WTC11 (cell line): ENCODE measurements at regions not wholly inside any gene's neighbourhood (a gene's known extent, or its start where the extent isn't known, plus 50 kb on each side); places are given as distances from the start of the nearest gene placed in this dataset.

Experiments
- ATAC-seq: fragments of 200-7000 bp; cut with Tn5 transposase; 2 replicates; pipeline ENCODE4 v1.10.0; 2021; ENCODE audit warnings: mild to moderate bottlenecking, moderate library complexity
- CTCF ChIA-PET: fragments of 300-600 bp; sonication (Branson Sonifier 250); formaldehyde crosslinking; loops from one replicate; lab custom pipeline; 2021; ENCODE audit warnings: antibody characterized with exemption; lab: Charles Lee
- POLR2A ChIA-PET: fragments of 350-600 bp; sonication (Branson Sonifier 250); formaldehyde crosslinking; loops from one replicate; lab custom pipeline; 2021; ENCODE audit warnings: antibody characterized with exemption; lab: Charles Lee
- DNase-seq: peaks from one replicate; pipeline ENCODE4 v3.0.0; 2021; ENCODE audit warnings: low spot score
- H3K27ac Mint-ChIP-seq: 2 replicates; pipeline ENCODE4 v1.8.0; 2021; ENCODE audit warnings: mixed read lengths
- H3K27me3 Mint-ChIP-seq: 2 replicates; pipeline ENCODE4 v1.8.0; 2021; ENCODE audit warnings: low read depth, mild to moderate bottlenecking, moderate library complexity, mixed read lengths
- H3K36me3 Mint-ChIP-seq: 2 replicates; pipeline ENCODE4 v1.8.0; 2021; ENCODE audit warnings: mixed read lengths
- H3K4me1 Mint-ChIP-seq: 2 replicates; pipeline ENCODE4 v1.8.0; 2022; ENCODE audit warnings: mixed read lengths
- H3K4me3 Mint-ChIP-seq: 2 replicates; pipeline ENCODE4 v1.8.0; 2021; ENCODE audit warnings: mild to moderate bottlenecking, moderate library complexity, mixed read lengths
- H3K9me3 Mint-ChIP-seq: 2 replicates; pipeline ENCODE4 v1.8.0; 2021; ENCODE audit warnings: mixed read lengths
- ELF4 ChIP-seq: sonication (generic); formaldehyde crosslinking; IDR thresholded peaks from 2 replicates; pipeline ENCODE4 v1.8.1; 2022; ENCODE audit warnings: low read depth, mild to moderate bottlenecking, moderate library complexity, missing genetic modification reagents
- ETV6 ChIP-seq: sonication (generic); formaldehyde crosslinking; IDR thresholded peaks from 2 replicates; pipeline ENCODE4 v1.8.1; 2022; ENCODE audit warnings: mild to moderate bottlenecking, missing genetic modification reagents
- FOXP1 ChIP-seq: sonication (generic); formaldehyde crosslinking; IDR thresholded peaks from 2 replicates; pipeline ENCODE4 v1.8.0; 2022; ENCODE audit warnings: missing genetic modification reagents, mild to moderate bottlenecking, moderate library complexity, borderline replicate concordance
- GABPB1 ChIP-seq: sonication (generic); formaldehyde crosslinking; IDR thresholded peaks from 2 replicates; pipeline ENCODE4 v1.8.1; 2023; ENCODE audit warnings: mild to moderate bottlenecking, missing genetic modification reagents
- KAT7 ChIP-seq: sonication (generic); formaldehyde crosslinking; IDR thresholded peaks from 2 replicates; pipeline ENCODE4 v1.8.1; 2023; ENCODE audit warnings: missing genetic modification reagents, mild to moderate bottlenecking, borderline replicate concordance
- MXD4 ChIP-seq: fragments of 250-450 bp; sonication (Bioruptor Pico); IDR thresholded peaks from 2 replicates; pipeline ENCODE4 v1.8.0; 2021; ENCODE audit warnings: mild to moderate bottlenecking, moderate library complexity, borderline replicate concordance
- SMAD3 ChIP-seq: sonication (generic); formaldehyde crosslinking; IDR thresholded peaks from 2 replicates; pipeline ENCODE4 v1.8.0; 2022; ENCODE audit warnings: missing genetic modification reagents, mild to moderate bottlenecking, borderline replicate concordance
- SP1 ChIP-seq: sonication (generic); formaldehyde crosslinking; conservative IDR thresholded peaks from 2 replicates; pipeline ENCODE4 v1.8.1; 2022; ENCODE audit warnings: missing genetic modification reagents
- TCF7 ChIP-seq: sonication (generic); formaldehyde crosslinking; IDR thresholded peaks from 2 replicates; pipeline ENCODE4 v1.8.0; 2022; ENCODE audit warnings: mild to moderate bottlenecking, low read depth, missing genetic modification reagents, moderate library complexity
- ZNF232 ChIP-seq: sonication (generic); formaldehyde crosslinking; IDR thresholded peaks from 2 replicates; pipeline ENCODE4 v1.8.0; 2022; ENCODE audit warnings: mild to moderate bottlenecking, missing genetic modification reagents
- ZNF416 ChIP-seq: fragments of 250-450 bp; sonication (Bioruptor Pico); IDR thresholded peaks from 2 replicates; pipeline ENCODE4 v1.9.0; 2021; ENCODE audit warnings: mild to moderate bottlenecking, inconsistent platforms
- TF ChIP-seq, protein P1 (sequence below): fragments of 250-450 bp; sonication (Bioruptor Pico); IDR thresholded peaks from 2 replicates; pipeline ENCODE4 v1.8.0; 2021; ENCODE audit warnings: mild to moderate bottlenecking
- TF ChIP-seq, protein P2 (sequence below): fragments of 250-450 bp; sonication (Bioruptor Pico); IDR thresholded peaks from 2 replicates; pipeline ENCODE4 v2.1.2; 2022; ENCODE audit warnings: mild to moderate bottlenecking, moderate library complexity
- TF ChIP-seq, protein P3 (sequence below): sonication (generic); formaldehyde crosslinking; IDR thresholded peaks from 2 replicates; pipeline ENCODE4 v1.8.1; 2022; ENCODE audit warnings: mild to moderate bottlenecking, missing genetic modification reagents, moderate library complexity, borderline replicate concordance
- TF ChIP-seq, protein P4 (sequence below): fragments of 250-450 bp; sonication (Bioruptor Pico); IDR thresholded peaks from 2 replicates; pipeline ENCODE4 v1.9.0; 2021; ENCODE audit warnings: moderate library complexity, mild to moderate bottlenecking, inconsistent platforms, borderline replicate concordance
- TF ChIP-seq, protein P5 (sequence below): sonication (generic); formaldehyde crosslinking; IDR thresholded peaks from 2 replicates; pipeline ENCODE4 v1.8.0; 2022; ENCODE audit warnings: mild to moderate bottlenecking, missing genetic modification reagents
- TF ChIP-seq, protein P6 (sequence below): fragments of 250-450 bp; sonication (Bioruptor Pico); conservative IDR thresholded peaks from 2 replicates; pipeline ENCODE4 v1.9.0; 2021; ENCODE audit warnings: mild to moderate bottlenecking
- TF ChIP-seq, protein P7 (sequence below): sonication (generic); formaldehyde crosslinking; IDR thresholded peaks from 2 replicates; pipeline ENCODE4 v1.8.0; 2022; ENCODE audit warnings: mild to moderate bottlenecking, missing genetic modification reagents

DNA sequence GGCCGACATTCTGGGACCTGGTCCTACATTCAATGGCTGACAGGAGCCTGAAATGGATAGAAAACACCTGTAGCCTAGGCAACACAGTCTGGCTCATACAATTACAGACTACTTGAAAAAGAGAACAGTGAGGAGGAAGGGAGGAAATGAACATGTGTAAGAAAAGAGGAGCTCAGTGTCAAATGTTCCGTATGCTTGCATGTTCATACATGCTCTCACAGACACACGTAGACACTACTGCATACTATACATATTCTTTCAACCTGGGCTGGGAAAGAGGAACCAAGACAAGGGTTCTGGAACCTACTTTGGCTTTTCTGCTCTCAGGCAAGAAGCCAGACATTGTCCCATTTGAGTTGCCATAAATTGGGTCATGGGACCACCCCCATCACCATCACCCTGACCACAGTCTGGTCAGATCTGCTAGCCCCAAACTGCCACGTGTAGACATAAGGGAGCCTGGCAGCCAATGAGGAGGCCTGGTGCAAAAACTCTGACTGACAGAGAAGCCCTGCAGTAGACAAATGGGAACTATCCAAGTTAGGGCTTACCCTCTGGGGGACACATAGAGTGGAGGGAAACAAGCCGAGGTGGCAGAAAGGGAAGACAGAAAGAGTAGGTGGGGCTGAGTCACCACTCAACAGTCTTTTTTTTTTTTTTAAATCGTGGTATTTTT lies 310.0 kb downstream of the SHQ1 start:
- TF ChIP-seq, protein P1, sequence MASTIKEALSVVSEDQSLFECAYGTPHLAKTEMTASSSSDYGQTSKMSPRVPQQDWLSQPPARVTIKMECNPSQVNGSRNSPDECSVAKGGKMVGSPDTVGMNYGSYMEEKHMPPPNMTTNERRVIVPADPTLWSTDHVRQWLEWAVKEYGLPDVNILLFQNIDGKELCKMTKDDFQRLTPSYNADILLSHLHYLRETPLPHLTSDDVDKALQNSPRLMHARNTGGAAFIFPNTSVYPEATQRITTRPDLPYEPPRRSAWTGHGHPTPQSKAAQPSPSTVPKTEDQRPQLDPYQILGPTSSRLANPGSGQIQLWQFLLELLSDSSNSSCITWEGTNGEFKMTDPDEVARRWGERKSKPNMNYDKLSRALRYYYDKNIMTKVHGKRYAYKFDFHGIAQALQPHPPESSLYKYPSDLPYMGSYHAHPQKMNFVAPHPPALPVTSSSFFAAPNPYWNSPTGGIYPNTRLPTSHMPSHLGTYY (CRISPR knock-in tag), result no peak
- TF ChIP-seq, protein P2, sequence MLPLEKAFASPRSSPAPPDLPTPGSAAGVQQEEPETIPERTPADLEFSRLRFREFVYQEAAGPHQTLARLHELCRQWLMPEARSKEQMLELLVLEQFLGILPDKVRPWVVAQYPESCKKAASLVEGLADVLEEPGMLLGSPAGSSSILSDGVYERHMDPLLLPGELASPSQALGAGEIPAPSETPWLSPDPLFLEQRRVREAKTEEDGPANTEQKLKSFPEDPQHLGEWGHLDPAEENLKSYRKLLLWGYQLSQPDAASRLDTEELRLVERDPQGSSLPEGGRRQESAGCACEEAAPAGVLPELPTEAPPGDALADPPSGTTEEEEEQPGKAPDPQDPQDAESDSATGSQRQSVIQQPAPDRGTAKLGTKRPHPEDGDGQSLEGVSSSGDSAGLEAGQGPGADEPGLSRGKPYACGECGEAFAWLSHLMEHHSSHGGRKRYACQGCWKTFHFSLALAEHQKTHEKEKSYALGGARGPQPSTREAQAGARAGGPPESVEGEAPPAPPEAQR (CRISPR knock-in tag), result no peak
- TF ChIP-seq TCF7 (CRISPR knock-in tag), result no peak
- TF ChIP-seq, all 79 proteins: peak for 0
- DNase-seq (no peak), ATAC-seq (no peak)
- Mint-ChIP-seq H3K36me3 (peaks cover 4% of the 10 kb centered on the region), H3K27ac (no peak overlapping the region), H3K27me3 (peaks cover 11% of the 10 kb centered on the region), H3K9me3 (peaks cover 19% of the 10 kb centered on the region), H3K4me1 (peaks cover 25% of the 10 kb centered on the region), H3K4me3 (no peak overlapping the region)
- POLR2A ChIA-PET, result no interaction called here
- CTCF ChIA-PET, result interaction anchor here (0.5 kb wide), 1 partner anchor 149 kb away, joined by 3 read pairs; no protein-coding TSS in a partner anchor

DNA sequence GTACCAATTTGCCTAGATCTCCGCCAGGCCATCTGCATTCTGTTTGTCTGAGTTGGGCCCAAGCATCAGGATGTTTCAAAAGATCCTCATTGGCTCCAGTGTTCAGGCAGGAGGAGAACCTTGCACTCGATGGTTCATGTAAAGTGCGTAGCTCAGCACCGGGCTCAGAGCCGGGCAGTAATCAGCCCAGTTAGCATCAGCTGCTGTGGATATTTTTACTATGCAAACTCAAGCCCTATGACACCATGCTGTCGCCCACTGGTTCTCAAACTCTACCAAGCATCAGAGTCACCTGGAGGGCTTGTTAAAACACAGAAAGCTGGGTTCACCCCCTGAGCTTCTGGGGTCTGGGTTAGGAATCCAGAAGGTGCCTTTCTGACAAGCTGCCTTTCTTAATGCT lies 310.8 kb downstream of the SHQ1 start:
- H3K36me3 Mint-ChIP-seq, result peaks cover 4% of the 10 kb centered on the region
- CTCF ChIA-PET, result no interaction called here

More for the DNA sequence above, 310.8 kb downstream of the SHQ1 start:
- peaks cover 25% of the 10 kb centered on the region for H3K4me1 Mint-ChIP-seq
- H3K27ac Mint-ChIP-seq, result no peak overlapping the region
- POLR2A ChIA-PET, result no interaction called here
- TF ChIP-seq, protein P3, sequence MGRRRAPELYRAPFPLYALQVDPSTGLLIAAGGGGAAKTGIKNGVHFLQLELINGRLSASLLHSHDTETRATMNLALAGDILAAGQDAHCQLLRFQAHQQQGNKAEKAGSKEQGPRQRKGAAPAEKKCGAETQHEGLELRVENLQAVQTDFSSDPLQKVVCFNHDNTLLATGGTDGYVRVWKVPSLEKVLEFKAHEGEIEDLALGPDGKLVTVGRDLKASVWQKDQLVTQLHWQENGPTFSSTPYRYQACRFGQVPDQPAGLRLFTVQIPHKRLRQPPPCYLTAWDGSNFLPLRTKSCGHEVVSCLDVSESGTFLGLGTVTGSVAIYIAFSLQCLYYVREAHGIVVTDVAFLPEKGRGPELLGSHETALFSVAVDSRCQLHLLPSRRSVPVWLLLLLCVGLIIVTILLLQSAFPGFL, result no peak
- TF ChIP-seq MXD4 (CRISPR knock-in tag), result no peak
- TF ChIP-seq, protein P4, sequence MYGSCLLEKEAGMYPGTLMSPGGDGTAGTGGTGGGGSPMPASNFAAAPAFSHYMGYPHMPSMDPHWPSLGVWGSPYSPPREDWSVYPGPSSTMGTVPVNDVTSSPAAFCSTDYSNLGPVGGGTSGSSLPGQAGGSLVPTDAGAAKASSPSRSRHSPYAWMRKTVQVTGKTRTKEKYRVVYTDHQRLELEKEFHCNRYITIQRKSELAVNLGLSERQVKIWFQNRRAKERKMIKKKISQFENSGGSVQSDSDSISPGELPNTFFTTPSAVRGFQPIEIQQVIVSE, result no peak
- no peak for TF ChIP-seq SP1 (CRISPR knock-in tag)
- TF ChIP-seq, protein P5, sequence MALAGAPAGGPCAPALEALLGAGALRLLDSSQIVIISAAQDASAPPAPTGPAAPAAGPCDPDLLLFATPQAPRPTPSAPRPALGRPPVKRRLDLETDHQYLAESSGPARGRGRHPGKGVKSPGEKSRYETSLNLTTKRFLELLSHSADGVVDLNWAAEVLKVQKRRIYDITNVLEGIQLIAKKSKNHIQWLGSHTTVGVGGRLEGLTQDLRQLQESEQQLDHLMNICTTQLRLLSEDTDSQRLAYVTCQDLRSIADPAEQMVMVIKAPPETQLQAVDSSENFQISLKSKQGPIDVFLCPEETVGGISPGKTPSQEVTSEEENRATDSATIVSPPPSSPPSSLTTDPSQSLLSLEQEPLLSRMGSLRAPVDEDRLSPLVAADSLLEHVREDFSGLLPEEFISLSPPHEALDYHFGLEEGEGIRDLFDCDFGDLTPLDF (CRISPR knock-in tag), result no peak
- TF ChIP-seq SMAD3 (CRISPR knock-in tag), result no peak
- TF ChIP-seq, protein P6, sequence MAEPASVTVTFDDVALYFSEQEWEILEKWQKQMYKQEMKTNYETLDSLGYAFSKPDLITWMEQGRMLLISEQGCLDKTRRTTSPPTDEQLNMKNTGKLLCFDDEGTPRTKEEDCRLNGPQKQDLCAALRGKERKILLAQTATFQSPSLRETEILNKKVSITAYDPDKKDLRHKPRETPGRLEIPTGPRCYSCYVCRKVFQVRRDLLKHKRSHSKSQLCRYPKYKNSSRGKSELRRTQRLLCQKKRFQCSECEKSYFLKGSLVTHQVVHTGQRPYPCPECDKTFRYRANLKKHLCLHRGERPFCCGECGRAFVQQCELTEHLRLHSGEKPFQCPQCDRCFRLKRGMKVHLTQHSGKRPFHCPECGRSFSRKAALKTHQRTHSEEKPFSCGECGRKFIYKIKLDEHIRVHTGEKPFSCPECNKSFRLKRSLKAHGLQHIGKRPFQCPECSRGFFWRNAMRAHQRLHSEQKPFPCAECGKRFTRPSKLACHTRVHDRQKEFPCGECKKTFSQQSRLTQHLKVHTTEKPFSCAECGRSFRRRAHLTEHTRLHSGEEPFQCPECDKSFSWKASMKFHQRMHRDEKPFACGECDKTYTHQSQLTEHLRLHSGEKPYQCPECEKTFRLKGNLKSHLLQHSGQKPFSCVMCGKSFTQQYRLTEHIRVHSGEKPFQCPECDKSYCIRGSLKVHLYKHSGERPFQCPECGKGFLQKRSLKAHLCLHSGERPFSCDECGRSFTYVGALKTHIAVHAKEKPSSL (CRISPR knock-in tag), result no peak
- no peak for TF ChIP-seq GABPB1 (CRISPR knock-in tag)
- no peak for TF ChIP-seq ZNF416 (CRISPR knock-in tag)
- no peak for TF ChIP-seq FOXP1 (CRISPR knock-in tag)
- no peak for TF ChIP-seq ELF4
- TF ChIP-seq ETV6 (CRISPR knock-in tag), result no peak
- TF ChIP-seq KAT7 (CRISPR knock-in tag), result no peak
- TF ChIP-seq ZNF232 (CRISPR knock-in tag), result no peak
- TF ChIP-seq, protein P7, sequence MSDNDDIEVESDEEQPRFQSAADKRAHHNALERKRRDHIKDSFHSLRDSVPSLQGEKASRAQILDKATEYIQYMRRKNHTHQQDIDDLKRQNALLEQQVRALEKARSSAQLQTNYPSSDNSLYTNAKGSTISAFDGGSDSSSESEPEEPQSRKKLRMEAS (CRISPR knock-in tag), result no peak
- no peak for ATAC-seq
- H3K9me3 Mint-ChIP-seq, result peaks cover 19% of the 10 kb centered on the region
- H3K4me3 Mint-ChIP-seq, result no peak overlapping the region
- no peak for DNase-seq
- H3K27me3 Mint-ChIP-seq, result peaks cover 14% of the 10 kb centered on the region
